ENCODE measurements at regions not wholly inside any gene's neighbourhood (a gene's known extent, or its start where the extent isn't known, plus 50 kb on each side); places are given as distances from the start of the nearest gene placed in this dataset.

- no peak for TF ChIP-seq CTCF (IDR thresholded peaks at IDR 0.05; ENCODE audit: insufficient read depth, low read length, poor library complexity, severe bottlenecking)
- no peak for TF ChIP-seq EZH2phosphoT487 (conservative IDR thresholded peaks at IDR 0.05; ENCODE audit: low read length)
Measured at GRCh38 chr11:28625532-28625931, 517.3 kb downstream of the METTL15 start.

Measured in SU-DHL-6 (cell line).